ENCODE measurements at regions not wholly inside any gene's neighbourhood (a gene's known extent, or its start where the extent isn't known, plus 50 kb on each side); places are given as distances from the start of the nearest gene placed in this dataset.

DNA sequence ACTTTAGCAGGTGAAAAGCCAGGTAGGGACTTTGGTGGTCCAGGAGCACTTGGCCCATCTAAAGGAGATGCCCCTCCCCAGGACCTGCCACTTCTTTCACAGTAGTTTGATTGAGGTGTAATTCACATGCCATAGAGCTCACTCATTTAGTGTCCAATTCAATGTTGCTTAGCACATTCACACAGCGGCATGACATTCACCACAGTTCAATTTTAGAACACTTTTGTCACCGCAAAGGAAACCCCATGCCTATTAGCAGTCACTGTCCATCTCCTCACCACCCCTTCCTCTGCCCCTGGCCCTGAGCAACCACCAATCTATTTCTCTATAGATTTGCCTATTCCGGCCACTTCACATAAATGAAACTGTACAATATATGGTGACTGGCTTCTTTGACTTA is 211.6 kb upstream of the ZMIZ1 start:
- TF ChIP-seq, protein P1, sequence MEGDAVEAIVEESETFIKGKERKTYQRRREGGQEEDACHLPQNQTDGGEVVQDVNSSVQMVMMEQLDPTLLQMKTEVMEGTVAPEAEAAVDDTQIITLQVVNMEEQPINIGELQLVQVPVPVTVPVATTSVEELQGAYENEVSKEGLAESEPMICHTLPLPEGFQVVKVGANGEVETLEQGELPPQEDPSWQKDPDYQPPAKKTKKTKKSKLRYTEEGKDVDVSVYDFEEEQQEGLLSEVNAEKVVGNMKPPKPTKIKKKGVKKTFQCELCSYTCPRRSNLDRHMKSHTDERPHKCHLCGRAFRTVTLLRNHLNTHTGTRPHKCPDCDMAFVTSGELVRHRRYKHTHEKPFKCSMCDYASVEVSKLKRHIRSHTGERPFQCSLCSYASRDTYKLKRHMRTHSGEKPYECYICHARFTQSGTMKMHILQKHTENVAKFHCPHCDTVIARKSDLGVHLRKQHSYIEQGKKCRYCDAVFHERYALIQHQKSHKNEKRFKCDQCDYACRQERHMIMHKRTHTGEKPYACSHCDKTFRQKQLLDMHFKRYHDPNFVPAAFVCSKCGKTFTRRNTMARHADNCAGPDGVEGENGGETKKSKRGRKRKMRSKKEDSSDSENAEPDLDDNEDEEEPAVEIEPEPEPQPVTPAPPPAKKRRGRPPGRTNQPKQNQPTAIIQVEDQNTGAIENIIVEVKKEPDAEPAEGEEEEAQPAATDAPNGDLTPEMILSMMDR (IDR thresholded peaks at IDR 0.05; ENCODE audit: borderline replicate concordance, control extremely low read depth, extremely low read depth, insufficient read depth, missing control alignments) = no peak
- no peak for DNase-seq (ENCODE audit: low spot score)
- in situ Hi-C loops (cut with MboI; ENCODE audit: low sequenced_read_pairs, unreplicated experiment) = no loop called here

DNA sequence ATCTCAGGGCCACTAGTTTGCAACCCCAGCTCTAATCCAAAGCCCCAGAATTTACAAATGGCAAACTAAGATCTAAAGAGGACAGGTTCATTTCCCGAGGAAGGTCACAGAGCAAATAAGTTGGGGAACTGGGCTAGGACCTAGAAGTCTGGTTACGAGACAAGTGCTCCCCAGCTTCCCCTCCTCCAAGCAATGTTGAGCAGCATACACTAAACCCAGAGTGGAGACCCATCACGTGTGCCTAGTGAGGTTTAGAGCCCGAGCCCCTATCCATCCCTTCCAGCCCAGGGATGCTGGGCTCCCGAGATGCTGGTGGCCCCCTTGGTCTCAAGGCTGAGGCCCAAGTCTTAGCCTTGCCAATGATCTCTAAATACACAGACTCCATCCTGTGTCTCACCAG is 209.5 kb upstream of the ZMIZ1 start:
- TF ChIP-seq, protein P1 (IDR thresholded peaks at IDR 0.05; ENCODE audit: borderline replicate concordance, control extremely low read depth, extremely low read depth, insufficient read depth, missing control alignments) = no peak
- DNase-seq (ENCODE audit: low spot score) = no peak
- in situ Hi-C loops (cut with MboI; ENCODE audit: low sequenced_read_pairs, unreplicated experiment) = no loop called here

DNA sequence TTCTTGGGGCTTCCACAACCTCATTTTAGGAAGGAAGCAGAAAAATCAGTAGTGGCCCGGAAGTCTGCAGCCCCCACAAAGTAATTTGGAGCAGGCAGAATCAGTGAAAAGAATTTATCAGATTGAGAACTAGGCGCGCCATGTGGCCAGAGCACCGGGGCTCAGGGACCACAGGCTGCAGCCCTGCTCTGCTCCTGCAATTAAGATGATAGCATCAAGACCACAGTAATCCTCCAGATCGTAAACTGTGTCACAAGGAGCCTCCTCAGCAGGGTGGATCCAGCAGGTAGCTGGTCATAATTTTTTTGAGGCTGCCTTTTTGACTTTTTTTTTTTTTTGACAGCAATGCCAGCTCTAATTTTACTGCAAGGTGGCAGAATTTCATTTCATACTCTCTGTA is 209.0 kb upstream of the ZMIZ1 start:
- in situ Hi-C loops (cut with MboI; ENCODE audit: low sequenced_read_pairs, unreplicated experiment) = no loop called here
- DNase-seq (ENCODE audit: low spot score) = no peak
- TF ChIP-seq, protein P1 (IDR thresholded peaks at IDR 0.05; ENCODE audit: borderline replicate concordance, control extremely low read depth, extremely low read depth, insufficient read depth, missing control alignments) = no peak

DNA sequence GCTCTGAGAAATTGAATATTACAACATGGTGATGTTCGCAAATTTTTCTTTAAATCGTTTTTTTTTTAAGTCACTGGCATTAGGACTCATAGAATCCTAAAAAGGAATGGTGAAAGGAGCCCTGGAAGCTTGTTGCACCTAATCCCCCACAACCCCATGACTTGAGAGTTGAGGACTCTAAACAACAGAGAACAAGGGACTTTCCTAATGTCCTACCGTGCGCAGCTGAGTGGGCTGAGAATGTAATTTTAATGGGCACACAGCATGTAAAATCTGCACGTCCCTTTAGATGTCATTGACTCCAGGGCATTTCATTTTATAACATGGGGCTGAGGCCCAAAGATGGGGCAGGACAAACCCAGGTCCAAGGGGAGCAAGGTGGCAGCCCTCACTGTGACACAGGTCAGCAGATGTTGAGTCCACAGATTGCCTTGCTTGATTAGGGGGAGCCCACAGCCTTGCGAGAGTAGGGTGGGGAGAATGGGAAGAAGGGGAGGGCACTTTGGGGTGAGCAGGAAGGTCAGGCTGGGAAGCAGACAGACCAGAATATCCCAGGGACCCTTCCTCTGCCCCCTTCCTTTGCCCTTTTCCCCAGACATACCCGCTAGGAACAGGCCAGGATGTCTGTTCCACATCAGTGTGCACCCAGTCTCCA is 208.4 kb upstream of the ZMIZ1 start:
- DNase-seq (ENCODE audit: low spot score) = no peak
- TF ChIP-seq, protein P1 (IDR thresholded peaks at IDR 0.05; ENCODE audit: borderline replicate concordance, control extremely low read depth, extremely low read depth, insufficient read depth, missing control alignments) = no peak
- in situ Hi-C loops (cut with MboI; ENCODE audit: low sequenced_read_pairs, unreplicated experiment) = no loop called here

DNA sequence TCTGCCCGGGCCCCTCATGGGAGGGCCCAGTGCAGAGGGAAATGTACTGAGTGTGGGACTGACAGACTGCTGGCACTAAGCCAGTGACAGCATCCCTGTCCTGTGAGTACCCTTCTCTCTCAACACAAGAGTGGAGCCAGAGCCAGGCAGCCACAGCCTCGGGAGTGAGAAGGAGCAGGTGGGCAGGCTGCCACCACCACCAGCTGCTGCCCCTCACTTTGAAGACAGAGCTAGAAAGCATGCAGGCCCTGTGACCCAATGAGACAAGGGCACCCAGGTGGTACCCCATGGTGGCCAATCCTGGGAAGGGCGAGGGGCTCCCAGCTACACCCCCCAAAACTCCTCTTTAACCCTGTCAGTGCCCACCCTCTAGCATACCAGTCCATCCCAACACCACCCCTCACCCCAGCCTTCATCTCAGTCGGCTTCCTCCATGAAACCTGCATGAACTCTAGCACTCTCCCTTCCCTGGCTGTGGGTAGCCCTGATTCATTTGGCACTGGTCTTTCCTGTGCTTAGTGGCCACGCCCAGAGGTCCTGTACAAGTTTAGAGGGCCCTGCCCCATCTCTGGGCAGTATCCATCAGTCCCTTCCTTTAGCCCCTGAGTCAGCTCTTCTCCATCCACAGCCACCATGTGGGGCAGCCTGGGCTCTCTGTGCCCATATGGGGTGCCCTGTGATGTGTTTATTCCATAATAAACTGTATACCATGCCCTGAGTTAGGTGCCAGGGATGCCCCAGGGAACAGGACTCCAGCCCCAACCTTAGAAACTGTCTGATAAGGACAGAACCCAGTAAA is 207.0 kb upstream of the ZMIZ1 start:
- in situ Hi-C loops (cut with MboI; ENCODE audit: low sequenced_read_pairs, unreplicated experiment) = no loop called here
- DNase-seq (ENCODE audit: low spot score) = no peak
- TF ChIP-seq, protein P1 (IDR thresholded peaks at IDR 0.05; ENCODE audit: borderline replicate concordance, control extremely low read depth, extremely low read depth, insufficient read depth, missing control alignments) = no peak

DNA sequence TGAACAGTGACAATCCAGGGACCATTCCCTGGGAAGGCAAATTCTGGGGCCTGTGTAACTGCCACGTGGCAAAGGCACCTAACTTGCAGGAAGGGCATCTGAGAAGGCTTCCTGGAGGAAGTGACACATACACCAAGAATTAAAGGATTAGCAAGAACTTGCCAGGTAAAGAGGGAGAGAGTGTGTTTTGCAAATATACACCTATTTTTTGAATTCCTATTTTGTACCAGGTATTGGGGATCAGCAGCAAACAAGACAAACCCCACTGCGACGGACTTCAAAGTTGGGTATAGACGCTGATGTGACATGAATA is 206.5 kb upstream of the ZMIZ1 start:
- in situ Hi-C loops (cut with MboI; ENCODE audit: low sequenced_read_pairs, unreplicated experiment) = no loop called here
- DNase-seq (ENCODE audit: low spot score) = no peak
- TF ChIP-seq, protein P1 (IDR thresholded peaks at IDR 0.05; ENCODE audit: borderline replicate concordance, control extremely low read depth, extremely low read depth, insufficient read depth, missing control alignments) = no peak

Data from GM13976 (cell line).